ENCODE measurements at regions not wholly inside any gene's neighbourhood (a gene's known extent, or its start where the extent isn't known, plus 50 kb on each side); places are given as distances from the start of the nearest gene placed in this dataset.
"Not testable (repeated sequence)": the region's sequence is repeated elsewhere in the genome, so short reads cannot be mapped to it uniquely, and the experiment has no call there.

- no peak for DNase-seq (ENCODE audit: low spot score)
Measured at GRCh38 chr2:192544371-192544955, 349.7 kb upstream of the TMEFF2 start.

GRCh38 chr2:192542148-192543066 is 347.7 kb upstream of the TMEFF2 start:
- not testable (repeated sequence) for DNase-seq (ENCODE audit: low spot score)

GRCh38 chr2:192539306-192539705 is 344.6 kb upstream of the TMEFF2 start:
- DNase-seq (ENCODE audit: low spot score), result no peak

GRCh38 chr2:192536922-192537624 is 342.3 kb upstream of the TMEFF2 start:
- no peak for DNase-seq (ENCODE audit: low spot score)

GRCh38 chr2:192535956-192536921 is 341.5 kb upstream of the TMEFF2 start:
- no peak for DNase-seq (ENCODE audit: low spot score)

GRCh38 chr2:192534072-192534471 is 339.3 kb upstream of the TMEFF2 start:
- no peak for DNase-seq (ENCODE audit: low spot score)

- not testable (repeated sequence) for DNase-seq (ENCODE audit: low spot score)
Measured at GRCh38 chr2:192524642-192525251, 330.0 kb upstream of the TMEFF2 start.

GRCh38 chr2:192524214-192524613 is 329.5 kb upstream of the TMEFF2 start:
- not testable (repeated sequence) for DNase-seq (ENCODE audit: low spot score)

GRCh38 chr2:192515937-192516336 is 321.2 kb upstream of the TMEFF2 start:
- no peak for DNase-seq (ENCODE audit: low spot score)

GRCh38 chr2:192513575-192513974 is 318.8 kb upstream of the TMEFF2 start:
- DNase-seq (ENCODE audit: low spot score), result no peak

- DNase-seq (ENCODE audit: low spot score), result not testable (repeated sequence)
Measured at GRCh38 chr2:192507836-192508450, 313.2 kb upstream of the TMEFF2 start.

GRCh38 chr2:192500550-192501200 is 305.9 kb upstream of the TMEFF2 start:
- DNase-seq (ENCODE audit: low spot score), result no peak

- DNase-seq (ENCODE audit: low spot score), result no peak
Measured at GRCh38 chr2:192499476-192499875, 304.7 kb upstream of the TMEFF2 start.

- no peak for DNase-seq (ENCODE audit: low spot score)
Measured at GRCh38 chr2:192498747-192499146, 304.0 kb upstream of the TMEFF2 start.

GRCh38 chr2:192488158-192488557 is 293.4 kb upstream of the TMEFF2 start:
- not testable (repeated sequence) for DNase-seq (ENCODE audit: low spot score)

- DNase-seq (ENCODE audit: low spot score), result no peak
Measured at GRCh38 chr2:192487636-192488035, 292.9 kb upstream of the TMEFF2 start.

- DNase-seq (ENCODE audit: low spot score), result no peak
Measured at GRCh38 chr2:192484903-192485302, 290.2 kb upstream of the TMEFF2 start.

GRCh38 chr2:192480984-192481383 is 286.3 kb upstream of the TMEFF2 start:
- no peak for DNase-seq (ENCODE audit: low spot score)

GRCh38 chr2:192473331-192473730 is 278.6 kb upstream of the TMEFF2 start:
- DNase-seq (ENCODE audit: low spot score), result no peak

GRCh38 chr2:192471982-192472381 is 277.2 kb upstream of the TMEFF2 start:
- DNase-seq (ENCODE audit: low spot score), result no peak
